SKM-1 treated with dmso at 0.1 percent for 144 hours (cell line): ENCODE measurements at regions not wholly inside any gene's neighbourhood (a gene's known extent, or its start where the extent isn't known, plus 50 kb on each side); places are given as distances from the start of the nearest gene placed in this dataset.

Experiments used
- DNase-seq: peaks from one replicate; lab custom pipeline; 2025; ENCODE audit not compliant: unreplicated experiment; lab: John Stamatoyannopoulos, UW

DNA sequence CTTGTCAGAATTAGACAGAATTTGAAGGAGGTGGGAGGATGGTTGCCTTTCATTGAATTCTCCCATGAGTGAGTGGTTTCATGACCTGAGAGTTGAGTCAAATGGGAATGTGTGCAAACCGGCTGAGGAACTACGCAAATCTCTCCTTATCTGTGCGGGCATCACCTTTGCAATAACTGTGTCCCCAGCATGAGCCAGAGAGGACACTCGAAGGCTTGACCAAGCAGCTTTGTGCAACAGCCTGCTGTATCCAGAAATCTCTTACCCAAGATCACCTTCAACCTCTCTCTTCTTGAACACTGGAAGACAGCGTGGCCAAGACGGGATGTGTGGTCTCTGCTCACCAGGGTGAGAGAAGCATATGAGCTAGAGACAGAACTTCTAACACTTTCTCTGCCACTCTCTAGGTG, 93.8 kb upstream of the IKZF1 start:
- peak; percentile 53 for DNase-seq

- no peak for DNase-seq
Measured at GRCh38 chr7:50209461-50210135, 94.9 kb upstream of the IKZF1 start.

DNA sequence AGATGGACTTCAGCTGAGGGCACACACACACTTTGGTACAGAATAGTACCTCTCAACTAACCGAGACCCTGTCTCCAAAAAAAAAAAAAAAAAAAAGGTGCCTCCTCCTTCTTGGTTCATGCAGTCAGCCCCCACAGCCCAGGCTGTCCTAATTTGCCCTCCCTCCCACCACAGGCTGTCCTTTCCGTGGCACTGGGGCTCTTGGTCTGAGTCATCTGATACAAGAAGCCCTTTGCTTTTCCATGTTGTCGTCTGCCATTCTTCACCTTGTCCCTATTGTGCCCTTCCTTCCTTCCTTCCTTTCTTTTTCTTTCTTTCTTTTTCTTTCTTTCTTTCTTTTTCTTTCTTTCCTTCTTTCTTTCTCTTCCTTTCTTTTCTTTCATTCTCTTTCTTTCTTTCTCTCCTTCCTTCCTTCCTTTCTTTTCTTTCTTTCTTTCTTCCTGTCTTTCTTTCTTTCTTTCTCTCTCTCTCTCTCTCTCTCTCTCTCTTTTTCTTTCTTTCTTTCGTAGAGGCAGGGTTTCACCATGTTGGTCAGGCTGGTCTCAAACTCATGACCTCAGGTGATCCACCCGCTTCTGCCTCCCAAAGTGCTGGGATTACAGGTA, 96.0 kb upstream of the IKZF1 start:
- DNase-seq = no peak

DNA sequence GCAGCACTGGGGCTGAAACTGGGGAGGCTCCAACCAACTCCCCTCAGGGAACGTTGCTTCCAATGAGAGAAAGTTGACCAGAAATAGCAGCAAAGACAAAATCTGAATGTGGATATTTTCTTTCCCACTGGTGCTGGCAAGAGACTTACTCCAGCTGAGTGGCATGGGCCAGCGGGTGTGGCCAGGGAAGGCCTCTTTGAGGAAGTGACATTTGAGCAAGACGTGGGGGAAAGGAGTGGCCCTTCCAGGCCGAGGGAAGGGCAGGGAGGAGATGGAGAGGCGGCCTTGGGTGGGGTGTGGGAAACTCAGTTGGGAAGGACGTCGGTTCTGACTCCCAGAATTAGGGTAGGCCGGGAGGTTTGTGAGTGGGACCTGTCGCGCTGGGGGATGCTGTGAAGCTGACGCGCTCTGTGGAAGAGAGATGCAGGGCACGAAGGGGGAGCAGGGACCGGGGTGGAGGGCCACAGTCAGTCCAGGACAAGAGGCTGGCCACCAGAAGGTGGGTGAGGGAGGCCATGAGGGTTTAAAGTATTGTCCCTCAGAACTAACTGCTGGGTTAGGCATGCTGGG, 96.7 kb upstream of the IKZF1 start:
- peak; percentile 16 for DNase-seq

GRCh38 chr7:50207251-50207564, 97.3 kb upstream of the IKZF1 start:
- DNase-seq = no peak

GRCh38 chr7:50206453-50207250, 97.9 kb upstream of the IKZF1 start:
- DNase-seq = peak; percentile 24

GRCh38 chr7:50205011-50205410, 99.5 kb upstream of the IKZF1 start:
- no peak for DNase-seq

GRCh38 chr7:50204581-50204980, 99.9 kb upstream of the IKZF1 start:
- no peak for DNase-seq

GRCh38 chr7:50203521-50203920, 101.0 kb upstream of the IKZF1 start:
- no peak for DNase-seq

DNA sequence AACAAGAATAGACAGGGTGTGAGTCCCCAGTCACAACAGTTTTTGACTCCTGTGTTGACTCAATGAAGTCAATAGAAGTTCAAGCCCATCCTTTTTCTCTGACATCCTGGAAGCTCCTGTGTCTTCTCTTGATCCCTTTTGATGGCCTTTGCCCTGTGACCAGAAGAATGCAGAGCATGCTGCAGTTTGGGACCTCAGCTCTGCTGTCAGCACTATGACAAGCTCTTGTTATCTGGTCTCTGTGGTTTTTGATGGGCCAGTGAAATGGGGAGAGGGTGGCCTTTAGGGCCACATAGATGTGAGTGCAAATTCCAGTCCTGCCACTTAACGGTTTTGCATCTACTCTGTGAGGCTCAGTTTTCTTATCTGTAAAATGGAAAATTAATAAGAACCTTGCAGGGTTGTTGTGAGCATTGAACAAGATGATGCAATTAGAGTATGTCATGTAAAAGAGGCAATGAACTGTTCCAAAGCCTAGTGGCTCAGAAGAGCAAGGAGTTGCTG, 102.4 kb upstream of the IKZF1 start:
- no peak for DNase-seq

DNA sequence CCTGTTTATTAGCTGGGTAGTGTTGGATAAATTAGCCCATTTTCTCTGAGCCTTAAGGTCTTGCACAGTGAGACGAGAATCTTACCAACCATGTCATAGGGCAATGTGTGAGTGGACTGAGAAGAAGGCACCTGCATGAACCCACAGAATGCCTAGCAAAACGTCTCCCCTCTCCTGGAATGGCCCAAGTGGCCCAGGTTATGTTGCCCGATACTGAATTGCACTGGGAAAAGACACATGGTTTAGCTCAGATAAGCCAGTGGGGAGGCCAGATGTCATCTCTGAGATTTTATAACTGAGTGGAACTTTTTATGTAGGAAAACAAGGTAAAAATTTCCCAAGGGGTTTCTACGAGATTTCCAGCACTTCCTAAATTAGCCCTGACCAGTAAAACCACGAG, 104.7 kb upstream of the IKZF1 start:
- no peak for DNase-seq

GRCh38 chr7:50197549-50197948, 104.5 kb upstream of the ZPBP start:
- no peak for DNase-seq

- DNase-seq = no peak
Measured at GRCh38 chr7:50196719-50197118, 103.7 kb upstream of the ZPBP start.

DNA sequence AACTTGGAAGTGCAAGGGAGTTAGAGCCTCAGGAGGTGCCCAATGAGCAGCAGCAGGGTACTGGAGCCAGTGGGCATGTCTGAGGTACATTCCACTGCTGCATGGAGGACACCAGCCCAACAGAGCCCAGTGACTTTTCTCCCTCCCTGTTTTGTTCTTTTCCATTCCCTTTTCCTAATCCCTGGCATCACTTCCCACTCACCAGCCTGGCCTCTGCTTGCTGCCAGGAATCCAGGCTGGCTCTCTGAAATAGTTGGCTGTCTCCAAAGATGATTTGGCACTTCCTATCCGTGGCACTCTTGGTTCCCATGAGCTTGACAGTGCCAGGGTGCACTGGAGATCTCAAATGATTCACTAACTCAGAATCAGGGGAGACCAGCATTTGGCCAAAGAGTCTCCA, 97.7 kb upstream of the ZPBP start:
- no peak for DNase-seq

GRCh38 chr7:50189371-50189770, 96.3 kb upstream of the ZPBP start:
- DNase-seq = no peak

- no peak for DNase-seq
Measured at GRCh38 chr7:50185951-50186682, 93.1 kb upstream of the ZPBP start.

GRCh38 chr7:50185208-50185607, 92.2 kb upstream of the ZPBP start:
- DNase-seq = peak; percentile 65

GRCh38 chr7:50184271-50184990, 91.4 kb upstream of the ZPBP start:
- no peak for DNase-seq

GRCh38 chr7:50182759-50183158, 89.7 kb upstream of the ZPBP start:
- DNase-seq = peak; percentile 73

DNA sequence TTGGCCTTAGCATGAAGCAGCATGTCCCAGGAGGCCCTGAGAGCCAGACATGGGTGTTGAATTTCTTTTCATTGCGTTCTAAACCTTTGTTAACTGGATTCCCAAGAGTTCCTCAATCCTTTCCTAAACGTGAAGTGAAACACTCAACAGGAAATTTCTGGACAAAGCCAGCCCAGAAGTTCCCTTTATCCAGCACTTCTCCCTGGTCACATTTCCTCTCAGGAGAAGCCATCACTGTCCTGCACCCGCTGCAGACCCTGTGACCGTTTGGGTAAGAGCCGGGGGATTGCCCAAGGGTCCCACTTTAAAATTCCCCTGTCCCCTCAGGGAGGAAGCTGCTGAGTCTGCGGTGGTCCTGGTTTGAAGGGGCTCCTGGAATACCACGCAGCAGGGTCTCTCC, 88.0 kb upstream of the ZPBP start:
- no peak for DNase-seq

DNA sequence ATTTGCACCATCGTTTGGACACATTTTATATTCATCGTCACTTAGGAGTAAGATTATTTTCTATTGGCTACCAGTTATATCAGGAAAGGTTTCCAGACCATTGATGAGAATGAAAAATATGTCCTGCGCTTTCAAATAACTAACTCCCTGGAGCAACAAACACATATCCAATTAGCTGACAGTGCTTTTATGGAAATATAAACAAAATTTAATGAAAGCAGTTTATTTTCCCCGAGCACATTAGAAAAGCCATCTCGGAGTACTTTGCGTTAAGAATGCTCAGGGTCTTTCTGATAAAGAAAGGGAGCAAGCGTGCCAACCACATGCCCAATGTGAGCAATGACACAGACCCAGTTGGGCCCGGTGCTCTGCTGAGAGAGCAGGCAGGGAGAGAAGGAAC, 85.1 kb upstream of the ZPBP start:
- no peak for DNase-seq
